GM12878 (cell line): ENCODE measurements at regions not wholly inside any gene's neighbourhood (a gene's known extent, or its start where the extent isn't known, plus 50 kb on each side); places are given as distances from the start of the nearest gene placed in this dataset.
A peak's percentile ranks its signal among the peaks of the same experiment; 100 is the strongest.

Experiments
- CBX5 ChIP-seq: sonication (generic); IDR thresholded peaks from 2 replicates; pipeline ENCODE4 v1.6.1; 2016; ENCODE audit warnings: low read depth, moderate library complexity, mild to moderate bottlenecking, inconsistent platforms
- RB1 ChIP-seq: fragments of 450-650 bp; formaldehyde crosslinking; IDR thresholded peaks from 2 replicates; pipeline ENCODE4 v1.6.1; 2017; ENCODE audit warnings: mild to moderate bottlenecking, borderline replicate concordance
- TBL1XR1 ChIP-seq: IDR thresholded peaks from 2 replicates; pipeline ENCODE4 v1.6.1; 2012; ENCODE audit warnings: low read depth, low read length, improper control_type of control experiment
- ZNF24 ChIP-seq: fragments of 450-650 bp; IDR thresholded peaks from 2 replicates; pipeline ENCODE4 v1.6.1; 2017; ENCODE audit warnings: antibody characterized with exemption, mild to moderate bottlenecking
- ZNF274 ChIP-seq: IDR thresholded peaks from one replicate; pipeline ENCODE4 v1.8.0; 2011; ENCODE audit not compliant: insufficient read length, insufficient read depth
- ZSCAN29 ChIP-seq: fragments of 450-650 bp; IDR thresholded peaks from 2 replicates; pipeline ENCODE4 v1.6.1; 2017; ENCODE audit warnings: mild to moderate bottlenecking, moderate library complexity
- TF ChIP-seq, protein P1 (sequence below): fragments of 450-650 bp; IDR thresholded peaks from 2 replicates; pipeline ENCODE4 v1.6.1; 2014; ENCODE audit warnings: mild to moderate bottlenecking
- TF ChIP-seq, protein P2 (sequence below): IDR thresholded peaks from 2 replicates; pipeline ENCODE4 v1.6.1; 2012; ENCODE audit warnings: low read depth, low read length, improper control_type of control experiment
- TF ChIP-seq, protein P3 (sequence below): fragments of 450-650 bp; IDR thresholded peaks from 2 replicates; pipeline ENCODE4 v1.6.1; 2016; ENCODE audit warnings: mild to moderate bottlenecking, moderate library complexity, borderline replicate concordance
- TF ChIP-seq, protein P4 (sequence below): fragments of 450-650 bp; conservative IDR thresholded peaks from 2 replicates; pipeline ENCODE4 v1.6.1; 2017; ENCODE audit warnings: mild to moderate bottlenecking, moderate library complexity

DNA sequence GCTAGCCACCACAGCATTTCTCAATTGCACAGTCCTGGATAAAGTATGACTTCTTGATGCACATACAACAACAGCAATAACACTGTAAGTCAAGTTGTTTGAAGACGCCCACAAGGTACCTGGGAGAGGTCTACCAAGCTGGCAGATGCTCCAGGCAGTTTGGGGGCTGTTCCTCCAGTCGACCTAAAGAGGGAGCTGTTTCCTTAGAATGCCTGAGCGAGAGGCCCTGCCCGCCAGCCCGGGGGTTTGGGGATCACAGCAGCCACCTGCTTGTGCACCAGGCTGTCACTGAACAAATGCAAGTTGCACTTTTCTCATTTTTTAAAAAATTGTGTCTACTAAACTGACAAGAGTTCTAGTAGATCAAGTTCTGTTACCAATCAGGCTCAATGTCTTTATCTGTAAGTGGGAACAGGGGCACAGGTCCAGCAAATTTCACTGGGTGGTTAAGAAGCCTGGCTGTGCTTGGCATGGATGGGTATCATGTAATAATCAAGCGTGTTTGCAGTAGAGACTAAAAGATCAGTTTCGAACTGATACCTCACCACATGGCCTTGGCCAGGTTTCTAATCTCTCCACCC is 193.8 kb upstream of the ADO start (continued):
- TF ChIP-seq, protein P1, sequence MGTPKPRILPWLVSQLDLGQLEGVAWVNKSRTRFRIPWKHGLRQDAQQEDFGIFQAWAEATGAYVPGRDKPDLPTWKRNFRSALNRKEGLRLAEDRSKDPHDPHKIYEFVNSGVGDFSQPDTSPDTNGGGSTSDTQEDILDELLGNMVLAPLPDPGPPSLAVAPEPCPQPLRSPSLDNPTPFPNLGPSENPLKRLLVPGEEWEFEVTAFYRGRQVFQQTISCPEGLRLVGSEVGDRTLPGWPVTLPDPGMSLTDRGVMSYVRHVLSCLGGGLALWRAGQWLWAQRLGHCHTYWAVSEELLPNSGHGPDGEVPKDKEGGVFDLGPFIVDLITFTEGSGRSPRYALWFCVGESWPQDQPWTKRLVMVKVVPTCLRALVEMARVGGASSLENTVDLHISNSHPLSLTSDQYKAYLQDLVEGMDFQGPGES: no peak
- TF ChIP-seq, protein P2, sequence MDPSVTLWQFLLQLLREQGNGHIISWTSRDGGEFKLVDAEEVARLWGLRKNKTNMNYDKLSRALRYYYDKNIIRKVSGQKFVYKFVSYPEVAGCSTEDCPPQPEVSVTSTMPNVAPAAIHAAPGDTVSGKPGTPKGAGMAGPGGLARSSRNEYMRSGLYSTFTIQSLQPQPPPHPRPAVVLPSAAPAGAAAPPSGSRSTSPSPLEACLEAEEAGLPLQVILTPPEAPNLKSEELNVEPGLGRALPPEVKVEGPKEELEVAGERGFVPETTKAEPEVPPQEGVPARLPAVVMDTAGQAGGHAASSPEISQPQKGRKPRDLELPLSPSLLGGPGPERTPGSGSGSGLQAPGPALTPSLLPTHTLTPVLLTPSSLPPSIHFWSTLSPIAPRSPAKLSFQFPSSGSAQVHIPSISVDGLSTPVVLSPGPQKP: no peak
- TF ChIP-seq, protein P3, sequence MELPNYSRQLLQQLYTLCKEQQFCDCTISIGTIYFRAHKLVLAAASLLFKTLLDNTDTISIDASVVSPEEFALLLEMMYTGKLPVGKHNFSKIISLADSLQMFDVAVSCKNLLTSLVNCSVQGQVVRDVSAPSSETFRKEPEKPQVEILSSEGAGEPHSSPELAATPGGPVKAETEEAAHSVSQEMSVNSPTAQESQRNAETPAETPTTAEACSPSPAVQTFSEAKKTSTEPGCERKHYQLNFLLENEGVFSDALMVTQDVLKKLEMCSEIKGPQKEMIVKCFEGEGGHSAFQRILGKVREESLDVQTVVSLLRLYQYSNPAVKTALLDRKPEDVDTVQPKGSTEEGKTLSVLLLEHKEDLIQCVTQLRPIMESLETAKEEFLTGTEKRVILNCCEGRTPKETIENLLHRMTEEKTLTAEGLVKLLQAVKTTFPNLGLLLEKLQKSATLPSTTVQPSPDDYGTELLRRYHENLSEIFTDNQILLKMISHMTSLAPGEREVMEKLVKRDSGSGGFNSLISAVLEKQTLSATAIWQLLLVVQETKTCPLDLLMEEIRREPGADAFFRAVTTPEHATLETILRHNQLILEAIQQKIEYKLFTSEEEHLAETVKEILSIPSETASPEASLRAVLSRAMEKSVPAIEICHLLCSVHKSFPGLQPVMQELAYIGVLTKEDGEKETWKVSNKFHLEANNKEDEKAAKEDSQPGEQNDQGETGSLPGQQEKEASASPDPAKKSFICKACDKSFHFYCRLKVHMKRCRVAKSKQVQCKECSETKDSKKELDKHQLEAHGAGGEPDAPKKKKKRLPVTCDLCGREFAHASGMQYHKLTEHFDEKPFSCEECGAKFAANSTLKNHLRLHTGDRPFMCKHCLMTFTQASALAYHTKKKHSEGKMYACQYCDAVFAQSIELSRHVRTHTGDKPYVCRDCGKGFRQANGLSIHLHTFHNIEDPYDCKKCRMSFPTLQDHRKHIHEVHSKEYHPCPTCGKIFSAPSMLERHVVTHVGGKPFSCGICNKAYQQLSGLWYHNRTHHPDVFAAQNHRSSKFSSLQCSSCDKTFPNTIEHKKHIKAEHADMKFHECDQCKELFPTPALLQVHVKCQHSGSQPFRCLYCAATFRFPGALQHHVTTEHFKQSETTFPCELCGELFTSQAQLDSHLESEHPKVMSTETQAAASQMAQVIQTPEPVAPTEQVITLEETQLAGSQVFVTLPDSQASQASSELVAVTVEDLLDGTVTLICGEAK: no peak
- 0 out of 2 replicates have a peak, but pooled peaks have one; percentile 43 for TF ChIP-seq TBL1XR1
- TF ChIP-seq CBX5: peak; percentile 94
- TF ChIP-seq, protein P4, sequence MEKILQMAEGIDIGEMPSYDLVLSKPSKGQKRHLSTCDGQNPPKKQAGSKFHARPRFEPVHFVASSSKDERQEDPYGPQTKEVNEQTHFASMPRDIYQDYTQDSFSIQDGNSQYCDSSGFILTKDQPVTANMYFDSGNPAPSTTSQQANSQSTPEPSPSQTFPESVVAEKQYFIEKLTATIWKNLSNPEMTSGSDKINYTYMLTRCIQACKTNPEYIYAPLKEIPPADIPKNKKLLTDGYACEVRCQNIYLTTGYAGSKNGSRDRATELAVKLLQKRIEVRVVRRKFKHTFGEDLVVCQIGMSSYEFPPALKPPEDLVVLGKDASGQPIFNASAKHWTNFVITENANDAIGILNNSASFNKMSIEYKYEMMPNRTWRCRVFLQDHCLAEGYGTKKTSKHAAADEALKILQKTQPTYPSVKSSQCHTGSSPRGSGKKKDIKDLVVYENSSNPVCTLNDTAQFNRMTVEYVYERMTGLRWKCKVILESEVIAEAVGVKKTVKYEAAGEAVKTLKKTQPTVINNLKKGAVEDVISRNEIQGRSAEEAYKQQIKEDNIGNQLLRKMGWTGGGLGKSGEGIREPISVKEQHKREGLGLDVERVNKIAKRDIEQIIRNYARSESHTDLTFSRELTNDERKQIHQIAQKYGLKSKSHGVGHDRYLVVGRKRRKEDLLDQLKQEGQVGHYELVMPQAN: no peak
- peak; percentile 76 for TF ChIP-seq ZNF24
- TF ChIP-seq ZNF274: no peak
- no peak for TF ChIP-seq ZSCAN29
- TF ChIP-seq RB1: no peak
